K562 (cell line): ENCODE measurements at regions not wholly inside any gene's neighbourhood (a gene's known extent, or its start where the extent isn't known, plus 50 kb on each side); places are given as distances from the start of the nearest gene placed in this dataset.

Experiments used
- HES1 ChIP-seq: fragments of 450-650 bp; IDR thresholded peaks from 2 replicates; pipeline ENCODE4 v1.6.1; 2016; ENCODE audit warnings: low read depth, mild to moderate bottlenecking, moderate library complexity
- POLR2G ChIP-seq: fragments of 200-400 bp; formaldehyde crosslinking; IDR thresholded peaks from 2 replicates; pipeline ENCODE4 v1.6.1; 2017; ENCODE audit warnings: low read depth, mild to moderate bottlenecking, antibody characterized with exemption, low read length, moderate library complexity
- RBM34 ChIP-seq: fragments of 200-400 bp; formaldehyde crosslinking; IDR thresholded peaks from 2 replicates; pipeline ENCODE4 v1.6.1; 2018; ENCODE audit warnings: low read length, borderline replicate concordance; ENCODE audit not compliant: insufficient read depth
- RERE ChIP-seq: sonication (generic); formaldehyde crosslinking; IDR thresholded peaks from 2 replicates; pipeline ENCODE4 v1.8.0; 2023; ENCODE audit warnings: missing genetic modification reagents, mild to moderate bottlenecking, borderline replicate concordance
- ZBTB33 ChIP-seq: sonication (generic); formaldehyde crosslinking; IDR thresholded peaks from 2 replicates; pipeline ENCODE4 v1.8.1; 2023; ENCODE audit warnings: mild to moderate bottlenecking, missing genetic modification reagents

GRCh38 chr7:93821463-93821862, 69.1 kb downstream of the TFPI2 start (continued):
- no peak for TF ChIP-seq RBM34
- TF ChIP-seq POLR2G = no peak
- TF ChIP-seq HES1 = no peak
- no peak for TF ChIP-seq ZBTB33 (CRISPR knock-in tag)
- no peak for TF ChIP-seq RERE (CRISPR knock-in tag)
